ENCODE measurements at regions not wholly inside any gene's neighbourhood (a gene's known extent, or its start where the extent isn't known, plus 50 kb on each side); places are given as distances from the start of the nearest gene placed in this dataset.

GRCh38 chr10:33521904-33522303, 187.4 kb upstream of the NRP1 start:
- TF ChIP-seq Cebpa-rat (IDR thresholded peaks at IDR 0.05), result no peak
- Histone ChIP-seq H3K9ac (no peak overlapping the region), H4K20me1 (no peaks in the 10 kb centered on the region), H3K36me3 (no peaks in the 10 kb centered on the region), H3K4me1 (peaks cover 0 to 25% (median 0%) of the 10 kb centered on the region in 10 experiments; a peak in 4 of 20 replicates), H3K27ac (no peak overlapping the region), H3K27me3 (no peaks in the 10 kb centered on the region), H3K4me3 (no peak overlapping the region), H3K4me2 (no peak overlapping the region), H3K9me3 (replicated peaks in 1 of 11) (peaks cover 0 to 3% (median 0%) of the 10 kb centered on the region in 11 experiments; a peak in 2 of 22 replicates)

- Histone ChIP-seq H3K4me2 (no peak overlapping the region), H3K4me1 (peaks cover 0 to 25% (median 0%) of the 10 kb centered on the region in 10 experiments; a peak in 4 of 20 replicates), H3K27ac (no peak overlapping the region), H3K9me3 (replicated peaks in 1 of 11) (peaks cover 0 to 6% (median 0%) of the 10 kb centered on the region in 11 experiments; a peak in 2 of 22 replicates), H3K4me3 (no peak overlapping the region), H3K36me3 (no peaks in the 10 kb centered on the region), H3K27me3 (no peaks in the 10 kb centered on the region), H3K9ac (no peak overlapping the region), H4K20me1 (no peaks in the 10 kb centered on the region)
- TF ChIP-seq Cebpa-rat (IDR thresholded peaks at IDR 0.05), result no peak
Measured at GRCh38 chr10:33521062-33521461, 186.6 kb upstream of the NRP1 start.

GRCh38 chr10:33520223-33520622, 185.8 kb upstream of the NRP1 start:
- no peaks in the 10 kb centered on the region for H4K20me1 ChIP-seq
- H3K4me2 ChIP-seq, result no peak overlapping the region; a peak in 2 of 22 replicates
- H3K36me3 ChIP-seq, result no peaks in the 10 kb centered on the region
- no peak overlapping the region for H3K9ac ChIP-seq
- H3K4me1 ChIP-seq, result peaks cover 0 to 25% (median 0%) of the 10 kb centered on the region in 10 experiments; a peak in 4 of 20 replicates
- no peak for TF ChIP-seq Cebpa-rat (IDR thresholded peaks at IDR 0.05)
- H3K4me3 ChIP-seq, result no peak overlapping the region
- no peak overlapping the region for H3K27ac ChIP-seq
- H3K27me3 ChIP-seq, result no peaks in the 10 kb centered on the region
- peaks cover 0 to 6% (median 0%) of the 10 kb centered on the region in 11 experiments; a peak in 2 of 22 replicates for H3K9me3 ChIP-seq (replicated peaks in 1 of 11)

- Histone ChIP-seq H3K9ac (no peak overlapping the region), H3K4me3 (no peak overlapping the region), H4K20me1 (no peaks in the 10 kb centered on the region), H3K9me3 (replicated peaks in 1 of 11) (peaks cover 0 to 6% (median 0%) of the 10 kb centered on the region in 11 experiments; a peak in 2 of 22 replicates), H3K4me2 (no peak overlapping the region), H3K36me3 (no peaks in the 10 kb centered on the region), H3K27ac (no peak overlapping the region), H3K4me1 (peaks cover 0 to 17% (median 0%) of the 10 kb centered on the region in 10 experiments; a peak in 4 of 20 replicates), H3K27me3 (no peaks in the 10 kb centered on the region)
- no peak for TF ChIP-seq Cebpa-rat (IDR thresholded peaks at IDR 0.05)
Measured at GRCh38 chr10:33519130-33519860, 184.8 kb upstream of the NRP1 start.

GRCh38 chr10:33510206-33510605, 175.7 kb upstream of the NRP1 start:
- Histone ChIP-seq H3K9me3 (replicated peaks in 1 of 11) (0 out of 22 replicates have a peak, but pooled peaks cover 0 to 5% (median 0%) of the 10 kb centered on the region in 11 experiments), H3K4me3 (no peak overlapping the region), H4K20me1 (no peaks in the 10 kb centered on the region), H3K27ac (peak overlapping the region in 2 of 11 experiments; percentile 62 to 69; a peak in 2 of 22 replicates), H3K27me3 (no peaks in the 10 kb centered on the region), H3K36me3 (no peaks in the 10 kb centered on the region), H3K9ac (no peak overlapping the region), H3K4me2 (0 out of 22 replicates have a peak overlapping the region, but pooled peaks of 1 of the 11 experiments have one; percentile 77), H3K4me1 (peaks cover 0 to 47% (median 14%) of the 10 kb centered on the region in 10 experiments; a peak in 12 of 20 replicates)
- no peak for TF ChIP-seq Cebpa-rat (IDR thresholded peaks at IDR 0.05)

- no peak for TF ChIP-seq Cebpa-rat (IDR thresholded peaks at IDR 0.05)
- H3K9me3 ChIP-seq (replicated peaks in 1 of 11), result 0 out of 22 replicates have a peak, but pooled peaks cover 0 to 5% (median 0%) of the 10 kb centered on the region in 11 experiments
- H3K27ac ChIP-seq, result peak overlapping the region in 3 of 11 experiments; percentile 37 to 69 (median 62); a peak in 8 of 22 replicates
- H3K36me3 ChIP-seq, result no peaks in the 10 kb centered on the region
- peaks cover 0 to 47% (median 14%) of the 10 kb centered on the region in 10 experiments; a peak in 12 of 20 replicates for H3K4me1 ChIP-seq
- H3K9ac ChIP-seq, result peak overlapping the region in 1 of 11 experiments; percentile 3; a peak in 1 of 22 replicates
- no peaks in the 10 kb centered on the region for H3K27me3 ChIP-seq
- H3K4me3 ChIP-seq, result no peak overlapping the region
- peak overlapping the region in 7 of 11 experiments; percentile 3 to 77 (median 28); a peak in 12 of 22 replicates for H3K4me2 ChIP-seq
- H4K20me1 ChIP-seq, result no peaks in the 10 kb centered on the region
Measured at GRCh38 chr10:33509231-33509831, 174.9 kb upstream of the NRP1 start.

GRCh38 chr10:33507662-33508425, 173.4 kb upstream of the NRP1 start:
- Histone ChIP-seq H4K20me1 (no peaks in the 10 kb centered on the region), H3K27ac (peak overlapping the region in 4 of 11 experiments; percentile 58 to 81 (median 68); a peak in 8 of 22 replicates), H3K4me1 (peaks cover 0 to 47% (median 14%) of the 10 kb centered on the region in 10 experiments; a peak in 12 of 20 replicates), H3K9me3 (replicated peaks in 1 of 11) (0 out of 22 replicates have a peak, but pooled peaks cover 0 to 5% (median 0%) of the 10 kb centered on the region in 11 experiments), H3K27me3 (no peaks in the 10 kb centered on the region), H3K4me2 (peak overlapping the region in 5 of 11 experiments; percentile 19 to 88 (median 60); a peak in 8 of 22 replicates), H3K36me3 (no peaks in the 10 kb centered on the region), H3K9ac (no peak overlapping the region; a peak in 1 of 22 replicates), H3K4me3 (no peak overlapping the region)
- TF ChIP-seq Cebpa-rat (IDR thresholded peaks at IDR 0.05), result no peak

GRCh38 chr10:33506838-33507661, 172.6 kb upstream of the NRP1 start:
- H3K9me3 ChIP-seq (replicated peaks in 1 of 11), result 0 out of 22 replicates have a peak, but pooled peaks cover 0 to 5% (median 0%) of the 10 kb centered on the region in 11 experiments
- no peaks in the 10 kb centered on the region for H3K27me3 ChIP-seq
- peak overlapping the region in 7 of 11 experiments; percentile 0 to 81 (median 58); a peak in 9 of 22 replicates for H3K27ac ChIP-seq
- H3K36me3 ChIP-seq, result no peaks in the 10 kb centered on the region
- peak overlapping the region in 2 of 11 experiments; percentile 4 to 54; a peak in 2 of 22 replicates for H3K9ac ChIP-seq
- peaks cover 0 to 47% (median 14%) of the 10 kb centered on the region in 10 experiments; a peak in 12 of 20 replicates for H3K4me1 ChIP-seq
- 0 out of 22 replicates have a peak, but pooled peaks of 1 of the 11 experiments have one; percentile 10 for TF ChIP-seq Cebpa-rat (IDR thresholded peaks at IDR 0.05)
- H4K20me1 ChIP-seq, result no peaks in the 10 kb centered on the region
- H3K4me2 ChIP-seq, result peak overlapping the region in 5 of 11 experiments; percentile 19 to 88 (median 60); a peak in 10 of 22 replicates
- H3K4me3 ChIP-seq, result no peak overlapping the region

All from BLaER1 treated with 17β-estradiol and CSF1 and Interleukin-3, amounts not matched to agents 10 nM and 100 nM (cell line).